GM21528 (cell line): ENCODE measurements at regions not wholly inside any gene's neighbourhood (a gene's known extent, or its start where the extent isn't known, plus 50 kb on each side); places are given as distances from the start of the nearest gene placed in this dataset.

Source experiments
- ATAC-seq: cut with Tn5 transposase; IDR thresholded peaks from one replicate; pipeline ENCODE4 v1.9.1; 2021; ENCODE audit warnings: mild to moderate bottlenecking, moderate library complexity; ENCODE audit not compliant: unreplicated experiment, low FRiP score

DNA sequence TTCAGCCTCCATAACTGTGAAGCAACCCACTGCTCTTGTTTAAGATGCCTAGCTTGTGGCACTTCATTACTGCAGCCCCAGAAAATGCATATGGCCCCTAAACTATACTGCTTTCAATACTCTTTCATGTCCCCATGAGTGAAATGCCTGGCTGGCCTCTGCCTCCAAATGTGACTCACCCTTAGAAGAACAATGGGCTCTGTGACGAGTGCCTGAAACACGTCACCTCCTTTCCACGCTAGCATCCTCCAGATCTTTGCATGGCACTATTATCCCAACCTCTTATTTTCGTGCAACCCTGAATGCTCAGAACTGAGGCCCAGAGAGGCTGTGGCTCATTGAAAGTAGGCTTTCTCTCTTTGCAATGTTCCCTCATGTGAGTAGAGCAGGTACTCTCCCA lies 233.1 kb downstream of the CBLN1 start:
- no peak for ATAC-seq

DNA sequence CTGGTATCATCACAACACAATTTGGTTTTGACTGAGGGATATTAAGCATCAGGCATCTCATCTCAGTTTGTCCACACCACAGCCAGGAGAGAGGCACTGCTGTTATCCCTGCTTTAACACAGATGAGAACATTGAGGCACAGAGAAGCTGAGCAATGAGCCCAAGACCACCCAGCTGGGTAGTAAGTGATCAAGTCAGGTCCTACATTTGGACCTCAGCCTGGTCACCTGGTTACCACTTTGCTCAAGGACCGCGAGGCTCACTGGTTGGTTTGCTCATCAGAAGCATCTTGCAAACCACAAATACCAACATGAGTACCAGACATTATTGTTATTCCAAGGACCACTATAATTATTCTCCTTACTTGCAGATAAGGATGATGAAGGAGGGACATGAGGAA lies 245.5 kb downstream of the CBLN1 start:
- no peak for ATAC-seq

DNA sequence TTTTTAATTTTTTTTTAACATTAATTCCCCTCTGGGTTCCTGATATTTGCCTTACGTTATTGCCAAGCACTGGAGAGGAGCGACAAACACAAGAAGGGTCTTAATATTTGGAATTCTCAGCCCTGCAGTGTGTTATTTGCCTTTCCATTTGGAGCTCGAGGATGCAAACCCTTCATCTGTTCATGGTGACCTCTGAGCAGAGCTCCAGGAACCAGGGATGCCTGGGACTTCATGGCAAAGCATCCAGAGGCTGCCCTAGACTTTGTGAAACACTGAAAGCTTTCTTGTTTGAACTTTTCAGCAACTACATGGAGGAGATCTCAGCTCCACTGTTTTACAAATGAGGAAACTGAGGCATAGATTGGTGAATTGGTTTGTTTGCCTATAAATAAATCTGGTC lies 254.2 kb downstream of the CBLN1 start:
- ATAC-seq, result no peak

DNA sequence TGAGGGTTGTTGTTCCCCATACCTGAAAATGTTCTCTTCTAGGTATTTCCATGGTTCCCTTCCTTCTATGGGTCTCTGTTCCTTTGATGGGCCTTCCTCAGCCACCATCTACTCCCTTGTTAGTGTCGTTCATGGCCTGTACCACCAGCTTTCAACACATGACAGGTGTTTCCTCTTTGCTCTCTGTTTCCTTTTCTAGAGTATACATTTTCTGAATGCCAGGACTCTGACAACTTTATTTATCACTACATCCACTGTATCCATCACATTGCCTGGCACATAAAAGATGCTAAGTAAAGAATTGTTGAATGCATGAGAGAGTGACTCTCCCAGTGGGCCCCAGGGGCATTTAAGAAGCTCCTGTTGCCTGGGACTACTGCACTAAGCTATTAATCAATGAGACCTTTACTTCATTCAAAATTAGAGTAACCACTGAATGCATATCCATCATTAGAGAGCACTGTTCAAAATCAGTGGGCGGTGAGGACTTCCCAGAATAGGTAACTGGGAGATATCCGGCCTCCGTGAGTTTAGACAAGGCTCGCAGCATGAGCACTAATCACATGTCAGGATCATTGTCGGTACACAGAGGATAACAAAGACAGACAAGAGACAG lies 255.0 kb downstream of the CBLN1 start:
- ATAC-seq, result no peak

DNA sequence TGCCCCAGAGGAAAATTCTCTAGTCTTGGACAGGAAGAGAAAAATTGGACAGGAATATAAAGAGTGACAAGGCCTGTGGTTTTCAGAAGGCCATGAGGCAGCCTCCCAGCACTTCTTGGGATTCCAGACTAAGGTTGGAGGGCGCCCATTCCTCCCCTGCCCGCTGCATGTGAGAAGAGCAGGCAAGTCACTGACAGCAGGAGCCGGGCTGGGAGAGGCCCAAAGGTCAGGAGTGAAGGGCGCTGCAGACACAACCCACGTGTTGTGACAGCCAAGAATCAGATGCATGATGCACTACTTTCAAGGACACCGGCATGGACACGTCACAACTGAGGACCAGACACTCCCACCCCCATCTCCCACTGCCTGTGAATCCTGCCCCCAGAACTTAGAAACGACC lies 256.7 kb downstream of the CBLN1 start:
- ATAC-seq, result no peak

DNA sequence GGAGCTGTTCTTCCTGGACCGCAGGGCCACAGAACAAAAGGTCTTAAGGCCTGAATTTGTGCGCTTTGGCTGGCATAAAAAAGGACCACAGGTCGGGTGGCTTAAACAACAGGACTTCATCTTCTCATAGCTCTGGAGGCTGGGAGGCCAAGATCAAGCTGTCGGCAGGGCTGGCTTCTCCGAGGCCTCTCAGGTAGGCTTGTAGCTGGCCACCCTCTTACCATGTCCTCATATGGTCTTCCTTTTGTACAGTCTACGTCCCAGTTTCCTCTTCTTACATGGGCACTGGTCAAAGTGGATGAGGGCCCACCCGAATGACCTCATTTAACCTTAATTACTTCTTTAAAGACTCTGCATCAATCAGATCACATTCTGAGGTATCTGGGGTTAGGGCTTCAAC lies 257.6 kb downstream of the CBLN1 start:
- no peak for ATAC-seq

DNA sequence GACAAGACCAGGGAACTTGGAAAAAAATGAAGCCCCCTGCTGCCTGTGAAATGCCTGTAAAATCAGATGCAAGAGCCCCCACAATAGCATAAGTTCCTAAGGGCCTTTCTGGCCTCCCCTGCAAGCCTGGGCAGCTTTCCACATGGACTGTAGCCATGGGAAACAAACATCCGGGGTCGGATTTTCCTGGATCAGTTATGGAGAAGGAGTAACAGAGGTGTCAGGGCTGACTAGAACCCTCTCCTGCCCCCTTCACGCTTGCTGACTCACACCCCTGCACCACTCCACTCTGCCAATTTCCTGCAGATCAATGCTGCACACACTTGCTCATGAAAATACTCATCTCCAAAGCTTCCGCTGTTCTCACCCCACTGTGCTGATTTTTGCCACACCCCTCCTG lies 258.6 kb downstream of the CBLN1 start:
- no peak for ATAC-seq

DNA sequence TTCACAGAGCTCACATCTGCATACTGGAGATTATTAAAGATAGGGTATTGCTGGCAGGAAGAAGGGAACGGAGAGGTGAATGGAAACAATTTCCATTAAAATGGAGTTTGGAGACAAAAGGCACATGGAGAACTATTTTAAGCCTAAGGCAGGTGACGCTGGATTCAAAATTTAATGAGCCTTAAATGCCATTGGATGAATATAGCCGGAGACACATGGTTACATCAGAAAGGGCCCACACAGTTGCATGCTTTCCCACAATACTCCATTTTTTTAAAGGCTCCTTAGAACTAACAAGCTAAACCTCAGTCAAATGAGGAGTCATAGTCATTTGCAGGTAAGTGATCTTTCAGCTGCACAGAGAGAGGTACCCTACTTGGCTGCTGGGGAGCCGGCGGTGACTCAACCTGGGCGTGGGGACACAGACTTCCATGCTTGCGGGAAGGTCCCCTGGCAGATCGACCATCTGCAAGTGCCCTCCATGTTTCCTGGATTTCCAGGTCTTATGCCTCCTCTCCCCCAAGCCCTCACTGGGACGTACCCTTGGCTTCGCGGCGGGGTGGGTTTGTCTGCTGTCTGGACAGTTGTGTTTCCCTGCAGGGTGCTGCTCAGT lies 259.2 kb downstream of the CBLN1 start:
- ATAC-seq, result no peak

DNA sequence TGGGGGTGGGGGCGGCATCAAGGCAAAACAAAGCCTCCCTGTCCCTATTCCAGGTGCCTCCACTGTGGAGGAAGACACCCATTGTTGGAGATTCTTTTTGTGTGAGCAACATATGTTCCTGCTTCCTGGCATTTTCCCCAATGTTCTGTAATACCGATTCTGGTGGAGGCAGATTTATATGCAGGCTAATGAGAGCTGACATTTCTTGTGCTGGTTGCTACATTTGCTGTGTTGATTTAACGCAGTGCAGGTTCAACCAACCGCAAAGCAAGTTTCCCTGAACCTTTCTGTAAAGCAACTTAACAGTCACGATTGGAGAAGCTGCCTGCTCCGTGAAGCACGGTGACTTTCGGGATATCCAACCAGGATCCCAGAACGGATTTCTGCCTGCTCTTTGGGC lies 260.5 kb downstream of the CBLN1 start:
- ATAC-seq, result no peak

DNA sequence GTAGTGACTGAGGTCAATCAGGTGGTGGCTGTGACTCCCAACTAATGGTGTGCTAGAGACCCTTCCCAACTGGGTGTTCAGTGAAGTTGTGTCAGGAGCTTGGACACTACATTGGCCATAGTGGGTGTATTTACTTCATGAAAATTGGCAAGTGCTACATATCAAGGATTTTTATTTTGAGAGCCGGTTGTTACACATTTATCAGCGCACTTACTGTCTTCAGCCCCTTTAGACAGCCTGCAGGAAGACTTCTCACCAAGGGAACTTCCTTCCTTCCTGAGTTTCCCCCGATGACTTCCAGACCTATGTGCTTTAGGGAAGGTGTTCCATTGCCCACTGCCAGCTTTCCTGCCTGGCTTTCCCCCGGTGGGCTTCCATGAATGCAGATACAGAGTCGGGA lies 261.2 kb downstream of the CBLN1 start:
- no peak for ATAC-seq

DNA sequence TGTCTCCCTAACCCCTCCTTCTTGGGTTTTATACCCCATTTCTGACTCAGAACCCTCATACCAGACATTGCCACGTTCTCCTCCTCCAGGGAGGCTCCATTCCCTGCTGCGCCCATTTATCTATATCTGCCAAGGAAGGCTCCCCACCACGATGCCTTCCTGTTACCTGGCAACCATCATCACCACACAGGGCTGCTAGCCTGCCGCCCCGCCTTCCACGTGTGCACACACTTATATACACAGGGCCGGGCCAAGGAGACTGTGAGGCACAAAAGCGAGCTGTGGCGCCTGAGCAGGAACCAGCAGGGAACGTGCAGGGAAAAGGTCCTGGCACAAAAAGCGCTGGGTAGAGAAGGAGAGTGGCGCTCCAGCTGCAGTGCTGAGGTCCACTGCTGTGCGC lies 261.8 kb downstream of the CBLN1 start:
- no peak for ATAC-seq

DNA sequence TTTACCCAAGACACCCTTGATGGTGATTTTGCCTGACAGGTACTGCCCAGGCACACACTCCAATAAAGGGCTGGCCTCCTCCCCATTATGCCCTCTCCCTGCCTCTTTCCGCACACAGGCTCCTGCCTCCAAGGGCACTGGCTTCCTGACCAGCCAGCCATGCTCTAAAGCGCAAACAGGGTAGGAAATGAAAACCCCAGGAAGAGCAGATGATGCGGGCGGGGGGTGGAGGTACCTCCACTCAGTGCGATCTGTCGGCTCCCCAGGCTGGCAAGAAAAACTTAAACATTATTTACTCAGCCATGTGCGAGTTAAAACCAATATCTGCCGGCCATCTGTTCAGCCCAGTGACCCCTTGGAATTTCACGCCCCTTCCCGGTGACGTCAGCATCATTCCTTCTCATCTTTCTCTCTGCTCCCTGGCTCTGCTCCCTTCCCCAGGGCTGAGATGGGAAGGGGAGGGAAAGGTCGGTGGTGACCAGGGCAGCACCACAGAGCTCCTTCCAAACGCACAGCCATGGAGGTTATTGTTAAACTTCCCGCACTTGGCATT lies 262.5 kb downstream of the CBLN1 start:
- no peak for ATAC-seq

DNA sequence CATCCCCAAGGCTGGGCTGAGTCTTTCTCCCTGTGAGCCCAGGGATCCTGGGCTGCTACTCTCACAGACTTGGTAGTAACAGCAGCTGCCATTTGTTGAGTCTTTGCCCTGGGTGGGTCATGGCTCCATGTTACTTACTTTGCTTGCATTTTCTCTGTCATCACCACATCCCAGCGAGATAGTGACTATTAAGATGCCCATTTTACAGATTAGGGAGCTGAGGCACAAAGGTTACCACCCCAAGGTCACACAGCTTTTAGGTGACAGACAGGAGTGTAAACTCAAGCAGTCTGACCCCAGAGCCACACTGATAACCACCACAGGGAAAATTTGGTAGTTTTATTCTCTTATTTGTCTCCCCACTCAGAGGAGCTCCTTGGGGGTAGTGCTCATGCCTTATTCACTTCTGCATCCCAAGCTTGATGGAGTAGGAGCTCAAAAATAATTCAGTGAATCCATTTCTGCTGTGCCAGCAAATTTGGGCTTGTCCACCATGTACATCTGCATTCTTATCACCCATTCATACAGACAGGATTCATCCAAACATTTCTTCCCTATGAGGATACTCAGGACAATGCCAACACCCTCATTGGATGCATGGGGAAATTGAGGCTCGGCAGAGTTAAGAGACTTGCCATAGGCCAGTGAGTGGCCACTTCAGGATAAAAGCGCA lies 263.2 kb downstream of the CBLN1 start:
- no peak for ATAC-seq

DNA sequence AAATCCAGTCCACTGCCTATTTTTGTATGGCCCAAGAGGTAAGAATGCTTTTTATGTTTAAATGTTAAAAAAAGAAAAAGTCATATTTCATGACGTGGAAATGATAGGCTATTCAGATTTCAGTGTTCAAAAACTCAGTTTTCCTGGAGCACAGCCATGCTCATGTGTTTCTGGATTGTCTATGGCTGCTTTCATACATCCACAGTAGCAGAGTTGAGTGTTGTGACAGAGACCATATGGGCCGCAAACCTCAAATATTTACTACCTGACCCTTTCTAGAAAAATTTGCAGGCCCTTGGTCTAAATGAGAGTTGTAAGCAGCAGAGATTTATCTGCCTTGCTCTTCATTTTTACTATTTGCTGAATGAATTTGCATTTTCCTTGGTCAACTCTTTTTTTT lies 264.1 kb downstream of the CBLN1 start:
- ATAC-seq, result no peak

DNA sequence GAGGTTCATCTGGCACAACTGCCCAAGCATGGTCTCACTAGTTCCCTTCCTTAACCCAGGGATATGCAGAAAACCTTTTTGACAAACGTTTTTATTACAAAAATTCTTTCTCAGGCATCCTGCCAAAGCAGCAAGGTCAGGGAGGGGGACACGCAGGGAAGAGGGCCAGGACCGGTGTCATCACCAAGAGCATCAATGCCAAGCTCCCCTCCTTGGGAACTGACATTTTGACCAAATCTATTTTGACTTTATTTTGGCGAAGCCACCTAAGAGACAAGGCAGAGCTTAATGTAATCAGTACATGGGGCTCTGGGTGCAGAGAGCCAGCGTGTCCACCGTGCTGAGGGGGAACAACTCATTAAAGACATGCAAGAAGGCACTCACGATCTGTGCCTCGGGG lies 265.2 kb downstream of the CBLN1 start:
- ATAC-seq, result no peak

DNA sequence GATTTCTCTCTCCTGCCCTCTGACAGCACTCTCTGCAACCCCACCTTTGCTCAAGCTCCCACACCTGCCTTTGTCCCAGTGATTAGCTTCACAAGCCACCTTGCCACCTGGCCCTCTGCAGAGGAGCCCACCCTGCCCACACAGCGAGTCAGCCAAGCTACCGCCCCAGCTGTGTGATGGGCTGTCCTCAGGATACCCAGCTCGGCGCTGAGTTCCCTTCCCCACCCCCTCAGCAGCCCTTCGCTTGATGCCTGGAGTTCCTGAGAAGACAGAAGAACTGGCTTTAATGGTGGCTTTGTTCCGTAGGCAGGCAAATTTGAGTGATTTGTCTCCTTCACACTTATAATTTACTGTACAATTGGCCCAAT lies 266.4 kb downstream of the CBLN1 start:
- ATAC-seq, result no peak

DNA sequence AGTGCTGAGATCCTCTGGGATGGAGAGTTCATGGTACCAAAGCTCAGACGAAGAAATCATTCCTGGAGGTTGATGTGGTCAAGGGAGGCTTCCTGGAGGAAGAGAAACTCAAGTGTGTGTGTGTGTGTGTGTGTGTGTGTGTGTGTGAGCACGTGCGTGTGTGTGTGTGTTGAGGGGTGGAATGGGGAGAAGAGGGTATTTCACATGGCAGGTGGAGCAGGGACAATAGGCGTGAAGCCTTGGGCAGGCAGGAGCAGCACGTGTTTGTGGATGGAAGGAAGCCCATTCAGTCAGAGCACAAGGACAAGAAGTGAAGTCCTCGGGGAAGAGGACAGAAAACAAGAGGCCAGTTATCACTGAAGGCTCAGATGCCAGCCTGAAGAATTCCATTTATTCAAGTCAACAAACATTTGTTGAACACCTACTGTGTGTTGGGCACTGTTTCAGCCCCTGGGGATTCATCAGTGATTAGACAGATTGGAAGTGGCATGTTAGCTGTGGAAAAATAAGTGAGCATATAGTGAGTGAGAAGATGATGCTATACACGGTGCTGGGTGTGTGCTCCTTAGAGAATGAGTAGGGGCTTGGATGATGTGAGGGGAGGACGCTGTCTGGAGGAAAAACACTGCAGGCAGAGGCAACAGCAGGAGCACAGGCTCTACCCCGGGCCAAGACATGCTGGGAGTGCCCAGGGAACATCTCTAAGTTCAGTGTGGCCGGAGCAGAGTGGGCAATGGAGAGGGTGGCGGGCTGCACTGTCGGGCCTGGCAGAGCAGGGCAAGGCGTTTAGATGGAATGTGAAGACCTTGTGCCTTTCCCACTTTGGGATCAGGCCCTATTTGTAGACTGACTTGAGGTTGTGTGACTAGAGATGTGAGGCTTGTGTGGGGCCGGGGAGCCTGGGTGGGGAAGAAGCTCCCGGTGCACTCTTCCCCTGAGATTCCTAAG lies 267.1 kb downstream of the CBLN1 start:
- ATAC-seq, result no peak

DNA sequence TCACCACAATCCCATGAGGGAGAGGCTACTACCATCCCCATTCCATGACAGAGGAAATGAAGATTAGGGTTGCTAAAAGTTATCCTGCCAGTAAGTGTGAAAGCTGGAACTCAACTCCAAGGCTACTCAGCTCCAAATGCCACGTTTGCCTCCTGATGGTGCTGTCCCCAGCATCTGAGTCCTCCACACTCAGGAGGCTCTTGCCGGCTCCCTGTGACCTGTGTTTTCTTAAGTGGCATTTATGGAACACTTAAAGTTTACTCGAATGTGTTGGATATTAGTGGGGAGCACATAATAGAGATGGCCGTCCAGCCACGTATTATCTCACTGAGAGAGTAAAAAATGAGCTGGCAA lies 267.9 kb downstream of the CBLN1 start:
- ATAC-seq, result no peak

DNA sequence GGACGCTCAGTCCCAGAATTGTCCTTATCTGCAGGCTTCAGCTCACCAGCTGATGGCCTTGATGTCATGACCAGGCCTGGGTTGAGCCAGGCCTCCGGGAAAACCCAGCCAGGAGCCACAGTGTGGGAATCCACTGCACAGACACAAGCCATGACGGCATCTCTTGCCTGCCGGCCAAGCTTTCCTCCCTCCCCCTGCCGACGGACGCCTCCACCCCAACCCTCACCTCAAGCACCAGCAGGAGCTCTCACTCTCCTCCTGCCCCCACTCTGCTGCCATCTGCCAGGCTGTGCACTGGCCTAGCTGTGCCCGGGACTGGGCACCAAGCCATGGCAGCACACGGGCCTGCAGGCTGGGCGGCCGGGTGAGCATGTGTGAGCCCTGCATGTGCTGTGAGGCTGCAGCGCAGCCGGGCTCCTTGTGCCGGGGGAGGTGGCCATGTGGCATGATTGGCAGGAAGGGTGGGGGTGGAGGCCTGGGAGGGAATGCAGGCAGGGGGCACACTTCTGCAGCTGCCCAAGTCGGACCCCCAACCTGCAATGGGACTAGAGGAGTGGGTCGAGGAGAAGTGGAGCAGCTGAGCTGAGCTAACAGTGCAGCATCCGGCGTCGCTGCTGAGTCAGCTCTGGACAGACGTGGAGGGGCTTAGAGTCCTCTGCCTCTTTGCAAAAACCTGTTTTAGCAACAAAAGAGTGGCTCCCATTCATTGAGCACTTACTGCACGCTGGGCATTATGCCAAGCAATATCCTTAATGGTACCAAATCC lies 268.5 kb downstream of the CBLN1 start:
- no peak for ATAC-seq

DNA sequence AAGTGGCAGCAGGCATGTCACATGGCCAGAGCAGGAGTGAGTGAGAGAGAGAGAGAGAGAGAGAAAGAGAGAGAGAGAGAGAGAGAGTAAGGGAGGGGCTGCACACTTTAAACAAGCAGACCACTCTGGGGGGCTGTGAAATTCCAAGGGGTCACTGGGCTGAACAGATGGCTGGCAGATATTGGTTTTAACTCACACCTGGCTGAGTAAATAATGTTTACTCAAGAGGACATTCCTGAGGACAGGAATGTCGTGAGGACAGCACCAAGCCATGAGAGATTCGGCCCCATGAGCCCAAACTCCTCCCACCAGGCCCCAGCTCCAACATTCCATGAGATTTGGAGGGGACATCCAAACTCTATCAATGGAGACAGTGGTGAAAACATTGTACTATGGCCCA lies 269.7 kb downstream of the CBLN1 start:
- ATAC-seq, result no peak
